ENCODE measurements at regions not wholly inside any gene's neighbourhood (a gene's known extent, or its start where the extent isn't known, plus 50 kb on each side); places are given as distances from the start of the nearest gene placed in this dataset.

GRCh38 chr9:21747175-21747574 lies 55.3 kb upstream of the MTAP start:
- no TSS peak for BruUV-seq (replicated peaks)
- H3K4me1 Mint-ChIP-seq (ENCODE audit: low read depth, unreplicated experiment), result peaks cover 23% of the 10 kb centered on the region
- H3K27ac Mint-ChIP-seq (ENCODE audit: unreplicated experiment), result no peak overlapping the region
- no peak for DNase-seq
- H3K4me3 Mint-ChIP-seq (ENCODE audit: low read depth, unreplicated experiment), result no peak overlapping the region
- intact Hi-C loops (cut with micrococcal nuclease; ENCODE audit: unreplicated experiment), result no loop called here
- peaks cover 5% of the 10 kb centered on the region for H3K36me3 Mint-ChIP-seq (ENCODE audit: insufficient read depth, unreplicated experiment)
- peaks cover 3% of the 10 kb centered on the region for H3K9me3 Mint-ChIP-seq (ENCODE audit: low read depth, unreplicated experiment)
- no peak for TF ChIP-seq CTCF (IDR thresholded peaks at IDR 0.05; ENCODE audit: unreplicated experiment)
- CTCF ChIA-PET, result no interaction called here
- H3K27me3 Mint-ChIP-seq (ENCODE audit: unreplicated experiment), result no peaks in the 10 kb centered on the region

GRCh38 chr9:21750021-21750735 lies 52.3 kb upstream of the MTAP start:
- CTCF ChIA-PET, result interaction anchor here (0.5 kb wide), 1 partner anchor 47 kb away, joined by 9 read pairs; no protein-coding TSS in a partner anchor
- Mint-ChIP-seq H3K4me1 (ENCODE audit: low read depth, unreplicated experiment) (peaks cover 27% of the 10 kb centered on the region), H3K36me3 (ENCODE audit: insufficient read depth, unreplicated experiment) (peaks cover 5% of the 10 kb centered on the region), H3K27ac (ENCODE audit: unreplicated experiment) (no peak overlapping the region), H3K27me3 (ENCODE audit: unreplicated experiment) (no peaks in the 10 kb centered on the region), H3K4me3 (ENCODE audit: low read depth, unreplicated experiment) (no peak overlapping the region), H3K9me3 (ENCODE audit: low read depth, unreplicated experiment) (no peaks in the 10 kb centered on the region)
- intact Hi-C loops (cut with micrococcal nuclease; ENCODE audit: unreplicated experiment), result no loop called here
- TF ChIP-seq CTCF (IDR thresholded peaks at IDR 0.05; ENCODE audit: unreplicated experiment), result no peak
- DNase-seq, result no peak
- no TSS peak for BruUV-seq (replicated peaks)

GRCh38 chr9:21751998-21752397 lies 50.4 kb upstream of the MTAP start:
- intact Hi-C loops (cut with micrococcal nuclease; ENCODE audit: unreplicated experiment), result no loop called here
- CTCF ChIA-PET, result no interaction called here
- Mint-ChIP-seq H3K4me3 (ENCODE audit: low read depth, unreplicated experiment) (no peak overlapping the region), H3K36me3 (ENCODE audit: insufficient read depth, unreplicated experiment) (no peaks in the 10 kb centered on the region), H3K9me3 (ENCODE audit: low read depth, unreplicated experiment) (no peaks in the 10 kb centered on the region), H3K27ac (ENCODE audit: unreplicated experiment) (no peak overlapping the region), H3K27me3 (ENCODE audit: unreplicated experiment) (no peaks in the 10 kb centered on the region), H3K4me1 (ENCODE audit: low read depth, unreplicated experiment) (peaks cover 17% of the 10 kb centered on the region)
- no peak for TF ChIP-seq CTCF (IDR thresholded peaks at IDR 0.05; ENCODE audit: unreplicated experiment)
- BruUV-seq (replicated peaks), result no TSS peak
- DNase-seq, result no peak

Data from Calu3 (cell line).